WI38 (cell line): ENCODE measurements at regions not wholly inside any gene's neighbourhood (a gene's known extent, or its start where the extent isn't known, plus 50 kb on each side); places are given as distances from the start of the nearest gene placed in this dataset.

Experiments used
- H3K4me3 ChIP-seq: 2 replicates; pipeline ENCODE4 v1.5.1; 2011; ENCODE audit warnings: low read depth, mild to moderate bottlenecking, control low read depth, low read length
- CTCF ChIP-seq: IDR thresholded peaks from 2 replicates; pipeline ENCODE4 v1.5.1; 2012; ENCODE audit warnings: low read depth, mild to moderate bottlenecking, control low read depth, low read length

- H3K4me3 ChIP-seq = no peak overlapping the region
- TF ChIP-seq CTCF = no peak
These were observed 669.8 kb upstream of the ANKRD30A start for GRCh38 chr10:36455526-36456133.

GRCh38 chr10:36452851-36453250, 672.5 kb upstream of the ANKRD30A start:
- no peak overlapping the region for H3K4me3 ChIP-seq
- no peak for TF ChIP-seq CTCF

- H3K4me3 ChIP-seq = no peak overlapping the region
- TF ChIP-seq CTCF = no peak
These were observed 673.9 kb upstream of the ANKRD30A start for GRCh38 chr10:36451391-36451970.

- no peak for TF ChIP-seq CTCF
- H3K4me3 ChIP-seq = no peak overlapping the region
These were observed 675.0 kb upstream of the ANKRD30A start for GRCh38 chr10:36450380-36450779.

- TF ChIP-seq CTCF = no peak
- no peak overlapping the region for H3K4me3 ChIP-seq
These were observed 676.4 kb upstream of the ANKRD30A start for GRCh38 chr10:36448760-36449691.

- no peak overlapping the region for H3K4me3 ChIP-seq
- TF ChIP-seq CTCF = no peak
These were observed 678.5 kb upstream of the ANKRD30A start for GRCh38 chr10:36446881-36447280.

- TF ChIP-seq CTCF = no peak
These were observed 682.2 kb upstream of the ANKRD30A start for GRCh38 chr10:36443233-36443632.

More at GRCh38 chr10:36443233-36443632, 682.2 kb upstream of the ANKRD30A start:
- H3K4me3 ChIP-seq = no peak overlapping the region
